Pulmonary artery endothelial cell (primary cell): ENCODE measurements at regions not wholly inside any gene's neighbourhood (a gene's known extent, or its start where the extent isn't known, plus 50 kb on each side); places are given as distances from the start of the nearest gene placed in this dataset.
"Not testable (repeated sequence)": the region's sequence is repeated elsewhere in the genome, so short reads cannot be mapped to it uniquely, and the experiment has no call there.

Experiments
- DNase-seq: peaks from one replicate; pipeline ENCODE4 v3.0.0-alpha.2; 2011; ENCODE audit warnings: low read depth, low spot score

DNA sequence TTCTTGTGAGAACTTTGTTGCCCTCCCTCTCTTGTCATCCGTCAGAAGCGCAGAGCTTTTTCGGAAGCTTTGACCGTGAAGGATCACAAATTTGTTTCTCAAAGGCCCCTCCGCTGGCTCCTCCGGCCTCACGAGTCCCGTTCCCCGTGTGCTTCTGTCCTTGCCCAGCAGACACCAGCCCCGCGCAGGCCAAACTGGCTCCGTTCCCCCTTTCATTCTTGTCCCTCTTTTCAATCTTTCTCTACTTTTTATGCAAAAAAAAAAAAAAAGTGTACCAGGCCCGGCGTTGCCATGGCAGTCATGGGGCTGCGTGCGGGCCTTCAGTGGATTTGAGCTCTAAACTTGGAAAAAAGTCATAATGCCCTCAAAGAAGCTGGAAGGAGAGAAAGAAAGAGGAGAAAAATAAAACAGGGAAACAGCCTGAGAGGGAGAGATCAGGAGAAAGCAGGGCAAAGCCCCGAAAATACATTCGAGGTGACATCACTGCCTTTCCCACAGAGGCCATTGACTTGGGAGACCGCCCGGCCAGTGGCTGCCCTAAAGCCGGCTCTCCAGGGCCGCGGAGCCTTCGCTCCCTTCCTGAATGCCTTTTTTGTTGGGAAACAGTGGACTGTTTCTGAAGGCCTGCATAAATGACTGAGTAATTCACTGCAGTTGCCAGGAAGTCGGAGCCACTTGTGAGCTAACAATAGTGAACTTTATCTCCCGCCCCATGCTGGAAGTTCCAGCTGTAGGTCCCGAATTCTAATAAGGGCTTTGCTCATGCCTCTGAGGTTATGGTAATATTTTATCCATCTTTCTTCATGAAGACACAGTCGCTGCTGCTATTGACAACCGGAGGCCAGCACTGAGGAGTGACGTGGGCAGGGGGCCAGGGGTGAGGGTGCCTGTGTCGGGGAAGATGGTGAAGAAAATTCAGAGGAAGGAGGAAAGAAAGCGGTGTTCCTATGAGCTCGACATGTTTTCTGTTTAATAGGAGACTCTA lies 670.9 kb downstream of the QKI start:
- peak; percentile 13 for DNase-seq

DNA sequence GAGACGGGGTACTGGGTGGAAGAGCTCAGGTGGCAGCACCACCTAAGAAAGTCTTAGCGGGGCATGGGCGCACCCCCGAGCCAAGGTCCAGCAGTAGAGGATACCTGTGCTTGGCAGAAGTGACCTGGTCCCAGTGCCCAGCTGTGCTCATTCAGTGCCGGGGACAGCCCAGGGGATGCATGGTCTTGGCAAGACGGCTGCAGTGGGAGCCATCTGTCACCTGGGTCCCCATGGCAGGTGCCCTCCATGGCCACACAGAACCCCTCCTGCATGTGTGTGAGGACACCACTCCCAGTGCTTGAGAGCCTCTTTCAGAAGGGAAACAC lies 664.7 kb downstream of the QKI start:
- DNase-seq = no peak

DNA sequence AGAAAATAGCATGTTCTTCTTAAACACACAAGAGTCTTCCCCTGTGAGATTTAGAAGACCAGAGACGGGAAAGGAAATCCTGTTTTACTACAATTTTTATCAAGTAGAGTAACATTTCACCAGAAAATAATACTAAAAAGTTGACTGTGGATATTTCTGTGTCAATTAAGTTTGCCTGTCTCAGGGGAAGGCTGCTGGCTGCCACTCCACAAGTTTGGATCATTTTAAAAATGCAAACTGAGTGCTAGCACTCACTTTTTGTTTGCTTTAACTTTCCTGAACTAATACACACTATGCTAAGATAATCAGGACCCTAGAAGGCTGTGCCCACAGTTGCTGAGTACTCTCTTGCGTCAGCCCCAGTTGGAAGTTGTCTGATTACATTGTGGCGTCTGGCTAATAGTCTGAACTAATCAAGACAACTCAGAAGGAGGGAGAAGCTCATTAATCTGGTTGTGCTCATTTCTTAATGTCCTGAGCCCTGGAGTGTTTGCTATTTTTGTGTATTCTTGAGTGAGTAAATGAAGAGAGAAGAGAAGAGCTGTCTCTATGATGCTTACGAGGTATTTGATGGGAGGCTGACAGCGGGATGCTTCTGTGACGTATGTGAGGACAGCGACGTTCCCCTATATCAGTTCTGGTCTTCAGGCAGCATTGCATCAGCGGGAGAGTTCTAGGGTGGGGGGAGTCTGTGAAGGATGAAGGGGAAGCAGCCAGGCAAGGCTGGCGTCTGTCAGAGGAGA lies 664.2 kb downstream of the QKI start:
- DNase-seq = no peak

DNA sequence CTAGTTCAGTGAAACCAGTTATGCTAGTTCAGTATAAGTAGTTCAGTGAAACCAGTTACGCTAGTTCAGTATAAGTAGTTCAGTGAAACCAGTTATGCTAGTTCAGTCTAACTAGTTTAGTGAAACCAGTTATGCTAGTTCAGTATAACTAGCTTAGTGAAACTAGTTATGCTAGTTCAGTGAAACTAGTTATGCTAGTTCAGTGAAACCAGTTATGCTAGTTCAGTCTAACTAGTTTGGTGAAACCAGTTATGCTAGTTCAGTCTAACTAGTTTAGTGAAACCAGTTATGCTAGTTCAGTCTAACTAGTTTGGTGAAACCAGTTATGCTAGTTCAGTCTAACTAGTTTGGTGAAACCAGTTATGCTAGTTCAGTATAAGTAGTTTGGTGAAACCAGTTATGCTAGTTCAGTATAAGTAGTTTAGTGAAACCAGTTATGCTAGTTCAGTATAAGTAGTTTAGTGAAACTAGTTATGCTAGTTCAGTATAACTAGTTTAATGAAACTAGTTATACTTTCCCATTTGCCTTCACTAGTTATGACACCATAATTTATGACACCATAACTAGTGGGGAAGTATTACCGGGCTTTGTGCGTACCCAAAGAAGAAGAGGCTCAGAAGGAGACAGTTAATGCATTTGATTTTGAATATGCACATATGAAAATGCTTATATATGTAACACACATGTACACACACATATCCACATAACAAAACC lies 662.5 kb downstream of the QKI start:
- DNase-seq = not testable (repeated sequence)

DNA sequence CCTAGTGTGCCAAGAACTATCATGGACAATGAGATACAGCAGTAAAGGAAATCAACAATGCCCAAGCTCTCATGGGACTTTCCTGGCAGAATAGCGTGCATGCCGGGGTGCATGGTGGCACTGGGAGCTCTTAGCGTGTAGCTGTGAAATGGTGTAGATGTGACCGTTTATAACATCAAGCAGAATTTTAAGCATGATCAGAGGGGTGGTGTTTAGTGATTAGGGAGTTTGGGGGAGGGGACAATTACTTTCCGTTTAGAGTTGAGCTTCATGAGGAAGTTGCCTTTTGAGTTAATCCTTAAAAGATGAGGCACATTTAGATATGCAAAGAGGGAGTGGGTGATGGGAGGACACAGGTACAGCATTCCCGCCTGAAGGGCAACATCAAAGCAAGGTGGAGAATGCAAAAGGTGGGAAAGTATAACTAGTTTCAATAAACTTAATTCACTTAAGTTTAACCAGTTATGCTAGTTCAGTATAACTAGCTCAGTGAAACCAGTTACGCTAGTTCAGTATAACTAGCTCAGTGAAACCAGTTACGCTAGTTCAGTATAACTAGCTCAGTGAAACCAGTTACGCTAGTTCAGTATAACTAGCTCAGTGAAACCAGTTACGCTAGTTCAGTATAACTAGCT lies 661.6 kb downstream of the QKI start:
- DNase-seq = no peak

DNA sequence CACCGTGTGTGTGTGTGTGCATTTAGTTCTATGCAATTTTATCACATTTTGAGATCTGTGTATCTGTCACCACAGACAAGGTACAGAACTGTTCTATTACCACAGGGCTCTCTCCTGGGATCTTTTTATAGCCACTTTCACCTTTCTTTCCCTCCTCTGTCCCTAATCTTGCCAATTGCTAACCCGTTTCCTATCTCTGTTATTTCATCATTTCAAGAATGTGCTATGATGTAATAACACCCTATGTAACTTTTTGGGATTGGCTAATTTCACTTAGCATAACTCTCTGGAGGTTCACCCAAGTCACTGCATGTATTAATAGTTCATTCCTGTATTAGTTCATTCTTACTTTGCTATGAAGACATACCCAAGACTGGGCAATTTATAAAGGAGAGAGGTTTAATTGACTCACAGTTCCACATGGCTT lies 657.7 kb downstream of the QKI start:
- no peak for DNase-seq

DNA sequence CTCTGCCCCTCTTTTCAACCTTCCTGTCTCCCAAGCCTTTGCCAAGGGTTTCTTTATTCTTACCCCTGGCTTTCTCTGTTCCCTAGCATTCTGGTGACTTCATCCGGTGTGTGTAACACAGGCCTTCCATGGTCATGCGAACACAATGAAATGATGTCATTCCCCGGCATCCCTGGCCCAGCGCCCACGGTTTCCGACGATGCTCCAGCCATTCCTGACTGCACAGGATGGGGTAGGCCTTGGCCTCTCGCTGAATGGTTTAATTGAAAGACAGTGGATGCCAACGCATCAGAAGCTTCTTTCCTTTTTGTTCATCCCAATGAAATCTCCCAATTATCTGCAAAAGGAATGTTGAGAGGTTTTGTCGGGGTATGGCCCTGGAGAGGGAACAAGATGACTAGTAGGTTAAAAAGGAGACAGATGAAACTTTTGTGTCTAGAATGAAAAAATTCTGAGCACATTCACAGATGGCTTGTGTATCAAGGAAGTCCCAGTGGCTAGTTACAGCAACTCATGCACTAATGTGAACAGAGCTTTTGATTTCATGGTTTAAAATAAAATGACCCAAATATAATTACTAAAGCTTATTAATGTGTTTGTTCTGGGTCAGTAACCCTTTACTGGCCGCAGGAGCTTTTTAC lies 655.0 kb downstream of the QKI start:
- DNase-seq = peak; percentile 22

DNA sequence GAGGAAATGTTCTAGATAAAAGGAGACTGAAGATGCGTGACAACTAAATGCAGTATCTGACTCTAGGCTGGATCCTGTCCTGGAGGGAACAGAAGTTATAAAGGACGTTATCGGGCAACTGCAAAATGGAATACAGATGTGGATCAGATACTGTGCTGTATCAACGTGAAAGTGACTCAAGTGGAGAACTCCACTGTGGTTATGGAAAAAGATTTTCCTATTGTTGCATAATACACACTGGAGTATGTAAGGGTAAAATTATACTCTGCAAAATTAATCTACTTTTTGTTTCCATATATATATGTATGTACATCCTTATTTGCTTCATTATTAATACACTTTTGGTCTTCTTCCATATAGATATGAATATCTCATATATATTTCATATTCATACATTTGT lies 654.0 kb downstream of the QKI start:
- no peak for DNase-seq

DNA sequence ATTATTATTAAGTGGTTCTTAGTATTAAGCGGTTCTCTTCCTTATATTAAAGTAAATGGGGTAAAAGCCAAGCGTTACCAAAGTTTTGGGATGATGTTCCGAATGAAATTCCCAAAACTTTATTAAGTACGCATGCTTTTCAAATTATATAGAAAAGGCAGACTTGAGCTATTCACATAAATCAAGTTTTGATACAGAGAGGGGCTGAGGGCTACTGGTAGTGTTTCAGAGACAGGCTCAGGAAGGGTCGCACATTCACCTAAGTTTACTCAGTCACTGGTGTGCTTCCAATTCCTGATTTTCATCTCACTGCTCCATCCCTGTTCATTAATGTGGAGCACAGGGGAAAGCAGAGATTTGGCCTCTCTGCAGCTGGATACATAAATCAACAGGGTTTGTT lies 652.2 kb downstream of the QKI start:
- no peak for DNase-seq

DNA sequence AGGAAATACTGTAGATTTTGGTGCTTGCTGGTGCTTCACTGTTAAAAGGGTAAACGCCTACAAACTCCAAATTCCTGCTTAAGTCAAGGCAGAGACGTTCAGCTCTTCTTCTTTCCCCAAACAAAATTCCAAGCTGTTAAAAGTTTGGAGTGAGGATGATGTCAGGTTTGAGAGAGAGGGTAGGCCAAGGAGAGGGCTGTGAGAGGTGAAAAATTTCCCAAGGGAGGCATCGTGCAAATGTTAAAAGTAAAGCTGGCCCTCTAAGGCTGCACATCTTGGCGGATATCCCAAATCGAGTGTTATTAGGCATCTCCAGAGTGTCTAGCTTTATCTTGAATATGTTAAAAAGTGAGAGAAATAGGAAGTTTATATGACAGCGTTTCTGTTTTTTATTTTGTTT lies 651.8 kb downstream of the QKI start:
- DNase-seq = no peak

DNA sequence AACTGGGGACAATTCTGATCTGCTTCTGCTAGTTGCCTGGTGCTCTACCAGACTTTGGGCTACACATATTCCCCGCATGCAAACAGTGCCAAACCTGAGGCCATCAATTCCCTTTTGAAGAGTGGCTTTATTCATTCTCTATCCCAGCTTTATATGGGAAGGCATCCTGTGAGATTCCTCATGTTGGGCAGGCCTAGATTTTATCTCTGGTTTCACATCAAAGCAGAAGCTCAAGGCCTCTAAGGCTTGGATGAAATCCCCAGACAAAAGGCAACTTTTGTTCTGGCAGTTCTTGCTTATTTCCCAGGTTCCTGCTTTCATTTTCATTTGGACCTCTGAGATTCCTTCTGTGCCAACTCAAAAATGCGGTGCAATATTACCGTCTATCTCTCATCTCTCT lies 648.8 kb downstream of the QKI start:
- no peak for DNase-seq

DNA sequence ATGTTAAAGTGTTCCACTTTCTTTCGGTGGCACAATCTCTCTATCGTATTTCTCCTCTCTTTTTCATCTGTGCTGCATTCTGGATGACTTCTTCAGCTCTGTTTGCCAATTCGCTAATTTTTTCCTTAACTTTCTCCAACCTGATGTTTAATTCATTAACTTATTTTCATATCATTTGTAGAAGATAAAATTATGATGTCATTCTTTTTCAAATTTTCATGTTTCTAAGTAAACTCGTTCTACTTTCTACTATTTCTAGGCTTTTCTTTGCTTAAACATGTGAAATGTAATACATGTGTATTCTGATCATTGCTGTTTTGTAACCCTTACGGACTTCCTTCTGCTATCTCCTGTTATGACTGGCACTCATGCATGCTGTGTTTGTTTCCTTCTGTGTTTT lies 648.4 kb downstream of the QKI start:
- DNase-seq = no peak

DNA sequence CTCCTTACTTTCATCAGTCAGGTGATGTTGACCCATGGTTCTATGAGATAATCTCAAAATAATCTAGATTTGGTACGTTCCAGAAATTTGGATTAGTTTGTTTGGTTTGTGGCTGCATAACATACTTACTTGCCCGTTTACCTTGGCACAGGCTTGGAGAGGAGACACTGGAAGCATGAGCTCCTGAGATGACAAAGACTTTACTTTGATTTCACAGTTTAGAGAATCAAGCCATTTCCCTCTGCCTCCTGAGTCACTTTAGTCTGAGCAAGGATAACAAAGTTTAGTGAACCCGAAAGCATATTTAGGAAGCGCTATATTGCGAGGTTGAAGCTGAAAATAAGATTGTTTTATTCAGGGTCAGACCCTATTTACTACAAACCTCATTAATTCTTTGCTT lies 643.4 kb downstream of the QKI start:
- DNase-seq = no peak

DNA sequence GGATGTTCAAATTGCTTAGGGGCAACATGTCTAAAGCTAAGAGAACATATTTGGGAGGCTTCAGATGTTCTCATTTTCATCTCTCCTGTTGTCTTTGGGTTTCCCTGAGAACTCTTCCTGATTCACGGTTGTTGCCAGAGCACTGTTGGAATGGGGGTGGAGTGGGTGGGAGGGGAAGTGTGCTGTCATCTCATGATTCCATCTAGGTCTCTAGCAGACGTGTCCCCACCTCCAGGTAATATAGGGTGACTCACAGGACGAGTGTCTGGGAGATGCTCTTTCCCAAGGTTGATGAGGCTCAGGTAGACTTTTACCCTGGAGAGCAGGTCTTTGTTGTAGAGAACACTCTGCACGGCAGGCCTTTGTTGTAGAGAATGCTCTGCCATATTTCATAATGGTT lies 636.9 kb downstream of the QKI start:
- DNase-seq = no peak

DNA sequence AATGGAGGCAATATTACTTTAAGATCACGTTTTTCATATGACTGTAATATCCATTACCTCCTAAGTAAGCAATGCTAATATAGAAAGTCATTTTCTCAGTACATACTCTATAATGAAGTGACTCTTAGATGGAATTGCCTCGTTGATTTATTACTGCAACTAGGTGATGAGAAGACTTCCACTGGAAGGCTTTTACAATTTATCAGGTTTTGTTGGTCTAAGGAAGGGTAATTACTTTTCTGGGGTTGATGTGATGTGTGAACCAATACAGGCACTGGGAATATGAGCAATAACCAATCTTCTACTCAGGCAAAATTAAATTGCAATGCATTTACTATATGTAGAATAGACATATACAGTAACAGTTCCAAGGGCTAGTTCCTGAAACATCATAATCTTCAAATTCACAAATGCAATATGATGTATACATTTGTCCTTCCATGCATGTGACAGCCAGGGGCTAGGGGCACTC lies 635.0 kb downstream of the QKI start:
- no peak for DNase-seq

DNA sequence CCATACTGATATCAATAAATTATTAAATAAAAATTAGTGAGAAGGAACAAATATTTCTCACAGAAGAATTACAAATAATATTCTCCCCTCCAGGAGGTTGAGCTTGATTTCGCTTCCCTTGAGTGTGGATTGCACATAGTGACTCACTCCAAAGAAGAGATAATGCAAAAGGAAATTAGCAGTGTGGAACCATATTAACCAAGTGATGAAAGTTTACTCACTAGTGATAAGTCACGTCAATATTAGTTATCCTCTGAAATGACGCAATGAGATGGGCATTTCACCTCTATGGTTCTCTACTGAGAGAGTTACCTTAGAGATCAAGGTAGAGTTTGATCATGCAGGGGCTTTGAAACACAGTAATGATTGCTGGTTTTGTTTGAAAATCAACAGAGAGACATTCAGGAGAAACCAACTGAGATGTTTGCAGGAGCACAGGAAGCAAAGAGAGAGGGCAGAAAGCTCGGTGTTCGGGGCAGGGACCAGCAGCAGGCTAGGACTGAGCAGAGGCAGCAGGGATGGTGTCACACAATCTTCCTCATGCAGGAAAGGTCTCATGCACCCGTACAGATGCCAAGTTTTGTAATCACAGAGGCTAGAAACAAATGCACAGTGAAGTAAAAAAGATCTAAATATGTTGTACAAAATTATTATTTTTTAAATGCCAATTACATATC lies 634.5 kb downstream of the QKI start:
- DNase-seq = no peak

DNA sequence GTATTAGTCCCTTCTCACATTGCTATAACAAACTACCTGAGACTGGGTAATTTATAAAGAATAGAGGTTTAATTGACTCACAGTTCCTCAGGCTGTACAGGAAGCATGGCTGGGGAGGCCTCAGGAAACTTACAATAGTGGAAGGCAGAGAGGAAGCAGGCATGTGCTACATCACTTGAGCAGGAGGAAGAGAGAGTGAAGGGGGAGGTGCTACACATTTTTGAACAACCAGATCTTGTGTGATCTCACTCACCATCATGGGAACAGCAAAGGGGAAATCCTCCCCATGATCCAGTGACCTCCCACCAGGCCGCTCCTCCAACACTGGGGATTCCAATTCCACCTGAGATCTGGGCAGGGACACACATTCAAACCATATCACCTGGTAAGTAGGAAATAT lies 630.6 kb downstream of the QKI start:
- no peak for DNase-seq

DNA sequence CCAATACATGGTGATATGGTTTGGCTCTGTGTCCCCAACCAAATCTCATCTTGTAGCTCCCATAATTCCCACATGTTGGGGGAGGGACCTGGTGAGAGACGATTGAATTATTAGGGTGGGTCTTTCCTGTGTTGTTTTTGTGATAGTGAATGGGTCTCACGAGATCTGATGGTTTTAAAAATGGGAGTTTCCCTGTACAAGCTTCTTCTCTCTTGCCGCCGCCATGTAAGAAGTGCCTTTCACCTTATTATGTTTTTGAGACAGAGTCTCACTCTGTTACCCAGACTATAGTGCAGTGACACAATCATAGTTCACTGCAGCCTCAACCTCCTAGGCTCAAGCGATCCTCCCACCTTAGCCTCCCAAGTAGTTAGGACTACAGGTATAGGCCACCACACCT lies 629.1 kb downstream of the QKI start:
- not testable (repeated sequence) for DNase-seq

DNA sequence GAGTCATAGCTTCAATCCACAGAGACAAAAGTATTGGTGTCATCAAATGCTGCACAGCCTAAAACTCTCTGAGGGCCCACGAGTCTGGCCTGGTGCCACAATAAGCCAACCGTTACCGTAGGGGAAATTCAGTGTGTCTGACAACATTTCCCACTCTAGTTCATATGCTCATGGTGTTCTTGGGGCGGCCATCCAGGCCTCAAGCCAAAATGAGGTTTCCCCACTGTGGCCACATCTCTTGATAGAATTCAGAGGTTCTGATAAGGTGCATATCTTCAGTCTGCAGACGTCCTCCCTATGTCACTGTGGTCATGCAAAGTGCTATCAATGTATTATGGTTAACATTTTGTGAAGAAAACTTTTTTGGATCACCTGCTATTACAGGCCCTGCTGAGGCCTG lies 627.7 kb downstream of the QKI start:
- DNase-seq = no peak

DNA sequence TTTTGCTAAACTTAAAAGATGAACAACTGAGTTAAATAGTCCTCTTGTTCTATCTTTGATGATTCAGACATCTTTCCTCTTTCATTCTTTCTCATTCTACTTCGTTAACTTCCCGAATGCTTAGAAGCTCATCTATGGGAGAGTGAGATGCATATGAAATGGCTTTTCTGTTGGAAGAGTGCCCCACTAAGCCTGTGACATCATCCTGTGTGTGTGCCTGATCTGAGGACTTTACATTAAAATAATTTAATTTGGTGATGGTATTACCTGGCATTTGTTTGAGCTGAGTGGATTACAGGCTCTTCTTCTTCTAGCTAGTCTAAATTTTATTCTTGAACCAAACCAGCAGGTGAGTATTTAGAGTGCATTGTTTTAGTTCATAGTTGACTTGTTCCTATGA lies 626.5 kb downstream of the QKI start:
- DNase-seq = no peak
